K562 (cell line): ENCODE measurements at regions not wholly inside any gene's neighbourhood (a gene's known extent, or its start where the extent isn't known, plus 50 kb on each side); places are given as distances from the start of the nearest gene placed in this dataset.

ENCODE experiments used
- ARID3B ChIP-seq: fragments of 250-450 bp; sonication (Bioruptor Pico); IDR thresholded peaks from 2 replicates; pipeline ENCODE4 v1.4.0; 2020; ENCODE audit warnings: borderline replicate concordance
- C11orf30 ChIP-seq: fragments of 450-650 bp; IDR thresholded peaks from 2 replicates; pipeline ENCODE4 v1.6.1; 2016; ENCODE audit warnings: low read depth, mild to moderate bottlenecking
- DACH1 ChIP-seq: fragments of 450-650 bp; IDR thresholded peaks from 2 replicates; pipeline ENCODE4 v1.6.1; 2018; ENCODE audit not compliant: partially characterized antibody
- ERF ChIP-seq: fragments of 450-650 bp; formaldehyde crosslinking; IDR thresholded peaks from 2 replicates; pipeline ENCODE4 v1.4.0; 2020; ENCODE audit warnings: mild to moderate bottlenecking, mixed read lengths
- ESRRA ChIP-seq: fragments of 450-650 bp; IDR thresholded peaks from 2 replicates; pipeline ENCODE4 v1.6.1; 2014; ENCODE audit warnings: low read depth, mild to moderate bottlenecking, moderate library complexity, borderline replicate concordance
- FOSL1 ChIP-seq: fragments of 200-800 bp; sonication (Bioruptor generic); conservative IDR thresholded peaks from 2 replicates; pipeline ENCODE4 v1.6.1; 2016; ENCODE audit warnings: missing genetic modification characterization, missing compliant biosample characterization
- JUND ChIP-seq, 2 experiments: IDR thresholded peaks; 2 replicates in 1 of 2; 3 replicates in 1 of 2; pipeline ENCODE4 v1.6.1; 2011; ENCODE audit warnings: borderline replicate concordance in 2 of 2, low read depth in 2 of 2, low read length in 2 of 2, improper control_type of control experiment in 1 of 2, missing biosample characterization in 1 of 2, missing genetic modification characterization in 1 of 2, missing genetic modification reagents in 1 of 2
- NCOA4 ChIP-seq: fragments of 450-650 bp; IDR thresholded peaks from 2 replicates; pipeline ENCODE4 v1.6.1; 2018; ENCODE audit warnings: mild to moderate bottlenecking; ENCODE audit not compliant: partially characterized antibody
- SETDB1 ChIP-seq: IDR thresholded peaks from one replicate; pipeline ENCODE4 v1.6.1; 2012; ENCODE audit warnings: low read length, control low read depth, inconsistent platforms
- SMARCE1 ChIP-seq: fragments of 450-650 bp; IDR thresholded peaks from 2 replicates; pipeline ENCODE4 v1.7.1; 2016; ENCODE audit warnings: mild to moderate bottlenecking
- ZBTB40 ChIP-seq, 2 experiments: fragments of 450-650 bp in 1 of 2; sonication (generic) in 1 of 2; formaldehyde crosslinking in 1 of 2; IDR thresholded peaks; 2 replicates each; pipeline versions ENCODE4 v1.7.1 to v1.9.0; 2016 to 2022; ENCODE audit warnings: inconsistent platforms in 1 of 2, mild to moderate bottlenecking in 1 of 2, missing genetic modification reagents in 1 of 2
- TF ChIP-seq, protein P1 (sequence below), 3 experiments: fragments of 200-800 bp in 1 of 3; sonication (Bioruptor generic) in 1 of 3; sonication (generic) in 1 of 3; formaldehyde crosslinking in 1 of 3; IDR thresholded peaks; 2 replicates each; pipeline versions ENCODE4 v1.6.1 to v1.8.0; 2016 to 2022; ENCODE audit warnings: mild to moderate bottlenecking in 2 of 3, missing compliant biosample characterization in 2 of 3, missing genetic modification characterization in 2 of 3, missing genetic modification reagents in 1 of 3
- TF ChIP-seq, protein P2 (sequence below): fragments of 250-450 bp; sonication (Bioruptor Pico); IDR thresholded peaks from 2 replicates; pipeline ENCODE4 v1.8.0; 2022; ENCODE audit warnings: moderate library complexity, mild to moderate bottlenecking, inconsistent platforms

DNA sequence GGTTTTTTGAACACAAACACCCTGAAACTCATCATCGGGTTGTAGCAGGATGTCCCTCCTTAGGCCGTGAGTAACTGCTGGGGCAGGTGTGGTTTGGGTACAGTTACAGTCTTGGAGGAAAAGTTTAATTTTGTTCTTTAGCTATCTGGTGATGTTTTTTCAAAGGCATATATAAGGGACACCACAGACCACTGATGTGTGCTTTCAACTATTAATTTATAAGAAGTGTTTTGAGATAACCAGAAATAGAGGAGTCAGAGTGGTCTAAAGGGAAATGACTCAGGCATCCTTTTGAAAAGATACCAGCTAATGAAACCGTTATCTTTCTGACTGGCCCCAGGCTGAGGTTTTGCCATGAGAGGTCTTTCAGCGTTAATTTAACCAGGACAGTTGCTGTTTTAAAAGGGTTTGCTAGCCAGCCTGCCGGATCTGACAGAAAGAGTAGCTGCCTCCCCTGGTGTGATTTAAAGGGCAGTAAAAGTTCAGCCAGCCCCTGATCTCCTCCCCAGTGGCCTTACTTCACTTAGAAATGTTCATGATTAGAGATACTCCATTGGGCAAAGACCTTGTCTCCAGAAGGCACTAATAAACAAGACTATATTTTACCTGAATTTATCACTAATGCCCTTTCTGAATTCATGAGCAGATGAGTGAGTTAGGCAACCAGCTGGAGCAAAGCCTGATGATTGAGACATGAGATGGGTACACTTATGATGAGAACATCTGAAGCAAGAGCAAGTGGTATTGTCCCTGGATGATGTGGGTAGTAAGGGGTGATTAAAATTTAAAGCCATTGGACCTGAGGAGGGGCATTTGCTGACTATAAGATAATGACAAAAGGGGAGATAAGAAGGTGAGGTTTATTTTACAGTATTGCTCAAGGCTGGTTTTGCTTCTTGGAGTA lies 482.5 kb upstream of the TBL1XR1 start (continued):
- TF ChIP-seq, protein P1, sequence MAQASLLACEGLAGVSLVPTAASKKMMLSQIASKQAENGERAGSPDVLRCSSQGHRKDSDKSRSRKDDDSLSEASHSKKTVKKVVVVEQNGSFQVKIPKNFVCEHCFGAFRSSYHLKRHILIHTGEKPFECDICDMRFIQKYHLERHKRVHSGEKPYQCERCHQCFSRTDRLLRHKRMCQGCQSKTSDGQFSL (CRISPR knock-in tag; IDR thresholded peaks at IDR 0.05), result no peak
- TF ChIP-seq, protein P1 (tag; IDR thresholded peaks at IDR 0.05), result no peak
- no peak for TF ChIP-seq C11orf30
- TF ChIP-seq SETDB1, result no peak
- TF ChIP-seq, protein P2, sequence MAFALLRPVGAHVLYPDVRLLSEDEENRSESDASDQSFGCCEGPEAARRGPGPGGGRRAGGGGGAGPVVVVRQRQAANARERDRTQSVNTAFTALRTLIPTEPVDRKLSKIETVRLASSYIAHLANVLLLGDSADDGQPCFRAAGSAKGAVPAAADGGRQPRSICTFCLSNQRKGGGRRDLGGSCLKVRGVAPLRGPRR, result no peak
- TF ChIP-seq ERF (CRISPR knock-in tag), result no peak
- no peak for TF ChIP-seq ARID3B (CRISPR knock-in tag)
- TF ChIP-seq SMARCE1, result peak; percentile 56
- no peak for TF ChIP-seq ESRRA
- no peak for TF ChIP-seq NCOA4
- TF ChIP-seq ZBTB40 (IDR thresholded peaks at IDR 0.05), result no peak
- TF ChIP-seq ZBTB40 (CRISPR knock-in tag; IDR thresholded peaks at IDR 0.05), result no peak
- peak; percentile 52 for TF ChIP-seq DACH1
- peak; percentile 63 for TF ChIP-seq FOSL1 (tag)
- peak; percentile 60; the same call in 1 of the 2 replicates for TF ChIP-seq JUND (IDR thresholded peaks at IDR 0.05; ENCODE audit: borderline replicate concordance, low read depth, low read length)
- no peak; the same call in 2 of the 3 replicates for TF ChIP-seq JUND (tag; IDR thresholded peaks at IDR 0.05; ENCODE audit: borderline replicate concordance, low read depth, low read length)
